Right lobe of liver (tissue), 6 donors: ENCODE measurements at regions not wholly inside any gene's neighbourhood (a gene's known extent, or its start where the extent isn't known, plus 50 kb on each side); places are given as distances from the start of the nearest gene placed in this dataset.
"Not testable (repeated sequence)": the region's sequence is repeated elsewhere in the genome, so short reads cannot be mapped to it uniquely, and the experiment has no call there.

ENCODE experiments used
- ATAC-seq, 4 donors: fragments of 200-7000 bp; cut with Tn5 transposase; one replicate each; pipeline ENCODE4 v1.9.1; 2020; ENCODE audit warnings: mild to moderate bottlenecking in 4 of 4, moderate library complexity in 4 of 4
- DNase-seq, 3 donors: peaks; one replicate each; pipeline ENCODE4 v3.0.0-alpha.2; 2020
- H3K27ac ChIP-seq, 3 donors: fragments of 200-600 bp; one replicate each; pipeline ENCODE4 v1.8.0; 2022
- H3K27me3 ChIP-seq, 2 donors: fragments of 200-600 bp; one replicate each; pipeline ENCODE4 v1.8.0; 2022
- H3K36me3 ChIP-seq, 4 donors: fragments of 200-600 bp; sonication (generic) in 1 of 4; one replicate each; pipeline versions ENCODE4 v1.5.1 to v1.8.0; 2017 to 2022; ENCODE audit warnings: control low read depth in 1 of 4
- H3K4me1 ChIP-seq, 4 donors: fragments of 200-600 bp; sonication (generic) in 1 of 4; one replicate each; pipeline versions ENCODE4 v1.5.1 to v1.8.0; 2017 to 2022; ENCODE audit warnings: control low read depth in 1 of 4
- H3K4me3 ChIP-seq, 3 donors: fragments of 200-600 bp; one replicate each; pipeline ENCODE4 v1.8.0; 2022
- H3K9me3 ChIP-seq, 4 donors: fragments of 200-600 bp; sonication (generic) in 1 of 4; one replicate each; pipeline versions ENCODE4 v1.5.1 to v1.8.0; 2017 to 2022; ENCODE audit warnings: control low read depth in 1 of 4
- CTCF ChIP-seq, 4 donors: fragments of 200-600 bp in 3 of 4; fragments of 450-650 bp in 1 of 4; IDR thresholded peaks; one replicate each; pipeline versions ENCODE4 v1.5.1 to v1.8.0; 2016 to 2022; ENCODE audit warnings: antibody characterized with exemption in 4 of 4, mild to moderate bottlenecking in 2 of 4
- POLR2A ChIP-seq: fragments of 450-650 bp; IDR thresholded peaks from one replicate; pipeline ENCODE4 v1.6.1; 2017; ENCODE audit warnings: antibody characterized with exemption, mild to moderate bottlenecking
- WGBS: methylation state at CpG from one replicate; pipeline ENCODE4 v1.1.6; 2018; ENCODE audit warnings: low coverage, low lambda C conversion rate; ENCODE audit not compliant: insufficient coverage; ENCODE audit errors: missing lambda C conversion rate; 5-methylcytosine and 5-hydroxymethylcytosine counted together
- intact Hi-C, 2 donors: fragments of 100-400 bp; cut with DNase I; formaldehyde crosslinking; loops; one replicate each; pipeline versions ENCODE4 v1.11.2 to v1.14.1; 2022
- donor health status: DM: no; HTN: yes; CAD: no.
- donor health status: DM: no; HTN: no; CAD: no.
- donor health status: DM: no; HTN: no; CAD: no.
- donor health status: DM: no; HTN: yes; CAD: no.
- donor health status: DM: no; HTN: yes; CAD: no.

- H3K4me1 ChIP-seq, result no peaks in the 10 kb centered on the region
- no peak overlapping the region for H3K4me3 ChIP-seq
- intact Hi-C loops, result no loop called here
- no peaks in the 10 kb centered on the region for H3K9me3 ChIP-seq
- 96% methylated on average over 5 of the region's 5 CpGs for WGBS
- no peaks in the 10 kb centered on the region for H3K36me3 ChIP-seq
- TF ChIP-seq CTCF (IDR thresholded peaks at IDR 0.05) (no peak), POLR2A (no peak)
- DNase-seq (no peak), ATAC-seq (no peak)
- no peaks in the 10 kb centered on the region for H3K27me3 ChIP-seq
- H3K27ac ChIP-seq, result no peak overlapping the region
Observed at GRCh38 chr4:37555322-37555721, 130.9 kb downstream of the RELL1 start.

DNA sequence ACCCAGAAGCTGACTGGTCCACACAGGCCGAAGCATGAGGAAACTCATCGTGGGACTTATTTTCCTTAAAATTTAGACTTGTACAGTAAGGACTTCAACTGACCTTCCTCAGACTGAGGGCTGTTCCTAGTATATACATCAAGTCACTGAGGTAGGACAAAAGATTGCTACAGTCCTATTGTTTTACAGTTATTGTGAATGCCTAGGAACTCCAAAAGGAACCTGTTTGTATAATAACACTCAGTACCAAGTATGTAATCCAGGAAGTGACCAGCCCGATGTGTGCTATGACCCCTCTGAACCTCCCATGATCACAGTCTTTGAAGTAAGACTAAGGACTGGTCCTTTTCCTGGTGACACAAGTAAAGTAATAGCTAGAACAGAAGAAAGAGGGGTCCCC, 136.3 kb downstream of the RELL1 start:
- H3K4me1 ChIP-seq, H3K9me3 ChIP-seq, H3K27ac ChIP-seq, intact Hi-C loops, H3K4me3 ChIP-seq, DNase-seq, H3K36me3 ChIP-seq, H3K27me3 ChIP-seq, ATAC-seq: not testable (repeated sequence)
- 83% methylated on average over 3 of the region's 3 CpGs for WGBS

- no peaks in the 10 kb centered on the region for H3K9me3 ChIP-seq
- WGBS, result 66% methylated on average over 6 of the region's 6 CpGs
- H3K27me3 ChIP-seq, result no peaks in the 10 kb centered on the region
- TF ChIP-seq POLR2A (no peak), CTCF (IDR thresholded peaks at IDR 0.05) (no peak)
- peaks cover 0 to 8% (median 0%) of the 10 kb centered on the region in 4 donors for H3K4me1 ChIP-seq
- DNase-seq (no peak), ATAC-seq (no peak)
- H3K36me3 ChIP-seq, result no peaks in the 10 kb centered on the region
- H3K27ac ChIP-seq, result no peak overlapping the region
- H3K4me3 ChIP-seq, result no peak overlapping the region
- intact Hi-C loops, result no loop called here
Observed at GRCh38 chr4:37549041-37549440, 137.1 kb downstream of the RELL1 start.

DNA sequence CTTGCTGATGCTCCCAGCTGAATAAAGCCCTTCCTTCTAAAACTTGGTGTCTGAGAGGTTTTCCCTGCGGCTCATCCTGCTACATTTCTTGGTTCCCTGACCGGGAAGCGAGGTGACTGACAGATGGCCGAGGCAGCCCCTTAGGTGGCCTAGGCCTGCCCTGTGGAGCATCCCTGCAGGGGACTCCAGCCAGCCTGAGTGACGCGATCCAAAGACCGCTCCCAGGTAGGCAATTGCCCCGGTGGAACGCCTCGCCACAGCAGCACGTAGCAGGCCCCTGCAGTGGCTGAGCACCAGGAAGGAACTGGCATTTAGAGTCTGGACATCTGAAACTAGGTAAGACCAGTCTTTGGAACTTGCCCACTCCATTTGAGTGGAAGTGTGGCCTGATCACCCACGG, 139.6 kb downstream of the RELL1 start:
- no peaks in the 10 kb centered on the region for H3K27me3 ChIP-seq
- ATAC-seq (no peak), DNase-seq (no peak)
- WGBS, result 87% methylated on average over 3 of the region's 12 CpGs
- H3K4me3 ChIP-seq, result no peak overlapping the region
- H3K4me1 ChIP-seq, result peaks cover 0 to 19% (median 0%) of the 10 kb centered on the region in 4 donors
- intact Hi-C loops, result no loop called here
- no peak for TF ChIP-seq CTCF (IDR thresholded peaks at IDR 0.05)
- no peak for TF ChIP-seq POLR2A
- no peak overlapping the region for H3K27ac ChIP-seq
- H3K9me3 ChIP-seq, result no peaks in the 10 kb centered on the region
- H3K36me3 ChIP-seq, result no peaks in the 10 kb centered on the region

- WGBS, result 47% methylated on average over 2 of the region's 2 CpGs
- Histone ChIP-seq H3K4me3 (no peak overlapping the region), H3K27me3 (no peaks in the 10 kb centered on the region), H3K4me1 (peaks cover 0 to 14% (median 0%) of the 10 kb centered on the region in 4 donors), H3K27ac (no peak overlapping the region), H3K9me3 (no peaks in the 10 kb centered on the region), H3K36me3 (no peaks in the 10 kb centered on the region)
- ATAC-seq (peak; percentile 53 to 80 (median 70)), DNase-seq (no peak)
- no peak for TF ChIP-seq CTCF (IDR thresholded peaks at IDR 0.05)
- no peak for TF ChIP-seq POLR2A
- intact Hi-C loops, result no loop called here
Observed at GRCh38 chr4:37542706-37543105, 143.5 kb downstream of the RELL1 start.
